Breast epithelium (tissue), 4 donors: ENCODE measurements at regions not wholly inside any gene's neighbourhood (a gene's known extent, or its start where the extent isn't known, plus 50 kb on each side); places are given as distances from the start of the nearest gene placed in this dataset.

Experiments
- DNase-seq, 2 donors: peaks; one replicate each; pipeline ENCODE4 v3.0.0-alpha.2; 2019; ENCODE audit warnings: low spot score in 2 of 2
- H3K27ac ChIP-seq, 2 donors: fragments of 200-600 bp; sonication (generic) in 1 of 2; one replicate each; pipeline ENCODE4 v1.5.1; 2016 to 2019; ENCODE audit warnings: mild to moderate bottlenecking in 1 of 2
- H3K27me3 ChIP-seq, 2 donors: fragments of 200-600 bp; sonication (generic) in 1 of 2; one replicate each; pipeline versions ENCODE4 v1.5.1 to v1.6.0; 2017 to 2019; ENCODE audit warnings: control low read depth in 1 of 2, mild to moderate bottlenecking in 1 of 2
- H3K36me3 ChIP-seq: fragments of 200-600 bp; one replicate; pipeline ENCODE4 v1.5.1; 2019
- H3K4me1 ChIP-seq, 2 donors: fragments of 200-600 bp; sonication (generic); one replicate each; pipeline ENCODE4 v1.5.1; 2016 to 2019; ENCODE audit warnings: control low read depth in 1 of 2
- H3K4me3 ChIP-seq, 3 donors: fragments of 200-600 bp; sonication (generic); 1 replicate in 2 of 3; 2 replicates in 1 of 3; pipeline ENCODE4 v1.5.1; 2016 to 2019; ENCODE audit warnings: mild to moderate bottlenecking in 3 of 3, moderate library complexity in 2 of 3
- H3K9me3 ChIP-seq, 2 donors: fragments of 200-600 bp; sonication (generic) in 1 of 2; one replicate each; pipeline ENCODE4 v1.5.1; 2016 to 2019; ENCODE audit warnings: control low read depth in 1 of 2
- POLR2A ChIP-seq: fragments of 450-650 bp; IDR thresholded peaks from one replicate; pipeline ENCODE4 v1.6.1; 2016; ENCODE audit warnings: antibody characterized with exemption, mild to moderate bottlenecking, moderate library complexity
- POLR2AphosphoS5 ChIP-seq, 3 donors: sonication (generic); formaldehyde crosslinking; IDR thresholded peaks; one replicate each; pipeline ENCODE4 v1.6.1; 2017; ENCODE audit warnings: antibody characterized with exemption in 3 of 3
- intact Hi-C: fragments of 100-400 bp; cut with DNase I; formaldehyde crosslinking; loops from one replicate; pipeline ENCODE4 v1.15.1; 2023; ENCODE audit warnings: low total_unique reads
- TF ChIP-seq, protein P1 (sequence below), 3 donors: fragments of 450-650 bp; IDR thresholded peaks; one replicate each; pipeline ENCODE4 v1.5.1; 2016 to 2017; ENCODE audit warnings: antibody characterized with exemption in 3 of 3, mild to moderate bottlenecking in 3 of 3, moderate library complexity in 3 of 3

DNA sequence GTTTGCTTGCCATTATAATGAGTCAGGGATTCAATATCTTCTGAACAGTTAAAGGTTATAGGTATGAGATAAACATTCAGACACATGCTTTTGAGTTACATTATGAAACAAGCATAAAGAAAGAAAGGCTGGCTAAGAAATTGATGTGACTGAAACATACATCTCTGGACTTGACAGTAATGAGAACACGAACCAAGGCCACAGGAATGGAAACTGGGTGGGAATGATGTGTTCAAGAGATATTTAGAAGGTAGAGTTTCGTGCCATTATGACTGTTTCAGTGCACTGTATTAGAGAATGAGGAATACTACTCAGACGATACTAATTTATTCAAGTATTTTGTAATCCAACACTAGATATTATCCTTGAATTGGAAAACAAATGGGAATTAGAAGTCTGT, 332.1 kb upstream of the MAGI2 start:
- Histone ChIP-seq H3K9me3 (peaks cover 0 to 4% of the 10 kb centered on the region in 2 donors), H3K4me3 (no peak overlapping the region), H3K27me3 (no peaks in the 10 kb centered on the region), H3K4me1 (no peaks in the 10 kb centered on the region), H3K36me3 (no peaks in the 10 kb centered on the region), H3K27ac (no peak overlapping the region)
- no peak for DNase-seq
- intact Hi-C loops = no loop called here
- TF ChIP-seq POLR2A = no peak
- TF ChIP-seq, protein P1, sequence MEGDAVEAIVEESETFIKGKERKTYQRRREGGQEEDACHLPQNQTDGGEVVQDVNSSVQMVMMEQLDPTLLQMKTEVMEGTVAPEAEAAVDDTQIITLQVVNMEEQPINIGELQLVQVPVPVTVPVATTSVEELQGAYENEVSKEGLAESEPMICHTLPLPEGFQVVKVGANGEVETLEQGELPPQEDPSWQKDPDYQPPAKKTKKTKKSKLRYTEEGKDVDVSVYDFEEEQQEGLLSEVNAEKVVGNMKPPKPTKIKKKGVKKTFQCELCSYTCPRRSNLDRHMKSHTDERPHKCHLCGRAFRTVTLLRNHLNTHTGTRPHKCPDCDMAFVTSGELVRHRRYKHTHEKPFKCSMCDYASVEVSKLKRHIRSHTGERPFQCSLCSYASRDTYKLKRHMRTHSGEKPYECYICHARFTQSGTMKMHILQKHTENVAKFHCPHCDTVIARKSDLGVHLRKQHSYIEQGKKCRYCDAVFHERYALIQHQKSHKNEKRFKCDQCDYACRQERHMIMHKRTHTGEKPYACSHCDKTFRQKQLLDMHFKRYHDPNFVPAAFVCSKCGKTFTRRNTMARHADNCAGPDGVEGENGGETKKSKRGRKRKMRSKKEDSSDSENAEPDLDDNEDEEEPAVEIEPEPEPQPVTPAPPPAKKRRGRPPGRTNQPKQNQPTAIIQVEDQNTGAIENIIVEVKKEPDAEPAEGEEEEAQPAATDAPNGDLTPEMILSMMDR (IDR thresholded peaks at IDR 0.05) = no peak

DNA sequence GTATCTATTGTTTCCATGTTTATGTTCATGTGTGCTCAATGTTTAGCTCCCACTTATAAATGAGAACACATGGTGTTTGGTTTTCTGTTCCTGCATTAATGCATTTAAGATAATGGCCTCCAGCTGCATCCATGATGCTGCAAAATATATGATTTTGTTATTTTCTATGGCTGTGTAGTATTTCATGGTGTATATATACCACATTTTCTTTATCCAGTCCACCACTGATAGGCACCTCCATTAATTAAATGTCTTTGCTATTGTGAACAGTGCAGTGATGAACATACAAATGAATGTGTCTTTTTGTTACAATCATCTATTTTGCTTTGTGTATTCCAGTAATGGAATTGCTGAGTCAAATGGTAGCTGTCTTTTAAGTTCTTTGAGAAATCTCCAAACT, 329.4 kb upstream of the MAGI2 start:
- H3K36me3 ChIP-seq = no peaks in the 10 kb centered on the region
- intact Hi-C loops = no loop called here
- no peak overlapping the region for H3K4me3 ChIP-seq
- no peaks in the 10 kb centered on the region for H3K27me3 ChIP-seq
- DNase-seq = no peak
- H3K4me1 ChIP-seq = no peaks in the 10 kb centered on the region
- H3K9me3 ChIP-seq = peaks cover 0 to 4% of the 10 kb centered on the region in 2 donors
- H3K27ac ChIP-seq = no peak overlapping the region
- TF ChIP-seq, protein P1 (IDR thresholded peaks at IDR 0.05) = no peak
- no peak for TF ChIP-seq POLR2AphosphoS5 (IDR thresholded peaks at IDR 0.05)
- TF ChIP-seq POLR2A = no peak

DNA sequence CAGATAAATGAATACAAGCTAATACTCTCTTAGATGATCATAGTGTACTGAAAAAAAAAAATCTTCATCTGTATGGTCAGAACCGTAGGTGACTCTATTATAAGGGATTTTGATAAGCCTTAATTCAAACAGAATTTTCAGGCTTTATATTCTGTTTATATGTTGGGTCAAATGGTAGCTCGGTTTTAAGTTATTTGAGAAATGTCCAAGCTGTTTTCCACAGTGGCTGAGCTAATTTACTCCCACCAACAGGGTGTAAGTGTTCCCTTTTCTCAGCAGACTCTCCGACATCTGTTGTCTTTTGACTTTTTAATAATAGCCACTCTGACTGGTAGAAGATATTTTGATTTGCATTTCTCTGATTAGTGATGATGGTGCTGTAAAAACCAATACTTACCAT, 328.8 kb upstream of the MAGI2 start:
- intact Hi-C loops = no loop called here
- H3K4me3 ChIP-seq = no peak overlapping the region

DNA sequence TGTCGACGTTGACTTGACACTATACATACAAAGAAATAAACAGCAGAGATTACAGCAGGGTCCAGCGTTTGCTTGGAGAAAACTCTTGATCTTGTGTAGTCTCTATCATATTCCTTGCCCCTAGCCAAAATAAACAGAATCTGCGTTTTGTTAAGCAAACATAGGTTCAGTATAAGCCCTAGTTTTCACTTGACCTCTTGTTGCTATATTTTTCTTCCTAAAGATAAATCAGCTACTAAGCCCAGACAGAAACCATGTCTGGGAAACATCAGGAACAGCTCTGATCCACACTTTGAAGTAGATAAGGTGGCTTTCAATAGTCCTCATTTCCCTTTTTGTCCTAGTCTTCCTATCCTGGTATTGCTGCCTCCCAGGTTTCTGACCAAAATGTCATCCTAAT, 328.2 kb upstream of the MAGI2 start:
- peaks cover 0 to 4% of the 10 kb centered on the region in 2 donors for H3K9me3 ChIP-seq
- no peak for TF ChIP-seq POLR2AphosphoS5 (IDR thresholded peaks at IDR 0.05)
- TF ChIP-seq POLR2A = no peak
- TF ChIP-seq, protein P1 (IDR thresholded peaks at IDR 0.05) = no peak

More for the DNA sequence above, 328.8 kb upstream of the MAGI2 start:
- H3K36me3 ChIP-seq = no peaks in the 10 kb centered on the region
- H3K27ac ChIP-seq = no peak overlapping the region
- H3K9me3 ChIP-seq = peaks cover 0 to 4% of the 10 kb centered on the region in 2 donors
- TF ChIP-seq POLR2A (no peak), POLR2AphosphoS5 (IDR thresholded peaks at IDR 0.05) (no peak)
- TF ChIP-seq, protein P1 (IDR thresholded peaks at IDR 0.05) = no peak
- no peak for DNase-seq
- H3K4me1 ChIP-seq = no peaks in the 10 kb centered on the region
- no peaks in the 10 kb centered on the region for H3K27me3 ChIP-seq

DNA sequence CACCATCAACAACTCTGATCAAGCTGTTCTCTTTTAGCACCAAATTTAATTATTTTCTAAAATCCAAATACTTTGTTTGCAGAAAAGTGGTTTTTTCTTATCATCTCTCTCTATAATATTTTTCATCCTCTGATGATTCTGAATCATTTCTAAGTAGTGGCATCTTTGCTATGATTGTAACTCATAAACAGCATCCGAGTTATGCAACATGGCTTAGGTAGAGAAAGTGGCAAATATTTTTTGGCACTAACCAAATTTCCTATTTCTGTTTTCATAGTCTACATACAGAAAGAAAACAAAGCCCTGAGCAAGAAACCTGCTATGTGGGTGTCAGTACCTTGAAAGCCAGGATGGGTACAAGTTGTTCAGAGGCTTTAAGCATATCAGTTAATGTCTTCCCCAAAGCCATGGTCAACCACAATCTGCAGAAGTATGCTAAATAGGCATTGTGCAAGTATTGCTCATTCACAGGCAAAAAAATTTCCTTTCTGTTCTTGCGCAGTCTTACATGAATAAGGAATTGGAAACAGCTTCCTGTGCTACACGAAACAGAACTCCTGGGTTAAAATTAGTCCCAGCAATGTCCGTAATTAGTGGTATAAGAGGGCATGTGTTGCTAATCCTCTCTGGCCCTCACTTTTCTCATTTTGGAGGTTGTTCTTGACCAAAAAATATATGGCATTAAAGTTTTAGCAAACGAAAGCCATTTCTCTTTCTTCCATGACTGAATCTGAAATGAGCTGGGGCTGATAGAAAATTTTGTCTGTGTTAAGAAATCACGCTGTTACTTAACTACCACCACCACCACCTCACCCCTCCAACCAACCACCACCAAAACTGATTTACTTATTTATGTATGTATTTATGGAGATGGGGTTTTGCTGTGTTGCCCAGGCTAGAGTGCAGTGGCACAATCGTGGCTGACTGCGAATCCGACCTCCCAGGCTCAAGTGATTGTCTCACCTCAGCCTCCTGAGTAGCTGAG, 325.6 kb upstream of the MAGI2 start:
- no peak for TF ChIP-seq POLR2A
- TF ChIP-seq, protein P1 (IDR thresholded peaks at IDR 0.05) = no peak
- no peak for TF ChIP-seq POLR2AphosphoS5 (IDR thresholded peaks at IDR 0.05)
- no peak overlapping the region for H3K4me3 ChIP-seq
- no peaks in the 10 kb centered on the region for H3K27me3 ChIP-seq
- H3K9me3 ChIP-seq = peaks cover 0 to 4% of the 10 kb centered on the region in 2 donors
- intact Hi-C loops = no loop called here
- no peak overlapping the region for H3K27ac ChIP-seq
- H3K4me1 ChIP-seq = no peaks in the 10 kb centered on the region
- DNase-seq = no peak
- H3K36me3 ChIP-seq = no peaks in the 10 kb centered on the region

More for the DNA sequence above, 328.2 kb upstream of the MAGI2 start:
- Histone ChIP-seq H3K4me1 (no peaks in the 10 kb centered on the region), H3K27ac (no peak overlapping the region), H3K27me3 (no peaks in the 10 kb centered on the region), H3K36me3 (no peaks in the 10 kb centered on the region), H3K4me3 (no peak overlapping the region)
- intact Hi-C loops = no loop called here
- no peak for DNase-seq
